ENCODE measurements at regions not wholly inside any gene's neighbourhood (a gene's known extent, or its start where the extent isn't known, plus 50 kb on each side); places are given as distances from the start of the nearest gene placed in this dataset.

DNA sequence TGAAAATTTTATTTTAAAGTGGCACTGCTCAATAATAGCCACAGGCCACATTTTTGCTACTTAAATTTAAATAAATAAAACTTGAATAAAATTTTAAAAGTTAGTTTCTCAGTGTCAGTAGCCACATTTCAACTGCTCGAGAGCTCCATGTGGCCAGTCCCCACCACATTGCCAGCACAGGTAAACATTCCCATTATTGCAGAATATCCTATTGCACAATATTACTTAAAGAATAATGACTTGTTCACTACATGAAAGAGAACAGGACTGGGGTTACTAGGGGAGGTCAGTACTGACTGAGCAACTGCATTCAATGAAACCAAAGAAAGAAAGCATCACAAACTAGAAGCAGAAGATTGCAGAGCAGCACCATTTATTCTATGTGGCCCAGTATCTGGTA lies 2201.6 kb upstream of the TENM3 start:
- intact Hi-C loops (cut with DNase I): no loop called here
- no peaks in the 10 kb centered on the region for H3K27me3 ChIP-seq (ENCODE audit: control insufficient read depth, insufficient read depth, low read length)
- H3K9ac ChIP-seq (ENCODE audit: low read length in 3 of 3): no peak overlapping the region
- FAIRE-seq (no peak), DNase-seq (no peak)
- H3K4me3 ChIP-seq (ENCODE audit: low read length in 3 of 3): no peak overlapping the region
- TF ChIP-seq, protein P1, sequence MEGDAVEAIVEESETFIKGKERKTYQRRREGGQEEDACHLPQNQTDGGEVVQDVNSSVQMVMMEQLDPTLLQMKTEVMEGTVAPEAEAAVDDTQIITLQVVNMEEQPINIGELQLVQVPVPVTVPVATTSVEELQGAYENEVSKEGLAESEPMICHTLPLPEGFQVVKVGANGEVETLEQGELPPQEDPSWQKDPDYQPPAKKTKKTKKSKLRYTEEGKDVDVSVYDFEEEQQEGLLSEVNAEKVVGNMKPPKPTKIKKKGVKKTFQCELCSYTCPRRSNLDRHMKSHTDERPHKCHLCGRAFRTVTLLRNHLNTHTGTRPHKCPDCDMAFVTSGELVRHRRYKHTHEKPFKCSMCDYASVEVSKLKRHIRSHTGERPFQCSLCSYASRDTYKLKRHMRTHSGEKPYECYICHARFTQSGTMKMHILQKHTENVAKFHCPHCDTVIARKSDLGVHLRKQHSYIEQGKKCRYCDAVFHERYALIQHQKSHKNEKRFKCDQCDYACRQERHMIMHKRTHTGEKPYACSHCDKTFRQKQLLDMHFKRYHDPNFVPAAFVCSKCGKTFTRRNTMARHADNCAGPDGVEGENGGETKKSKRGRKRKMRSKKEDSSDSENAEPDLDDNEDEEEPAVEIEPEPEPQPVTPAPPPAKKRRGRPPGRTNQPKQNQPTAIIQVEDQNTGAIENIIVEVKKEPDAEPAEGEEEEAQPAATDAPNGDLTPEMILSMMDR (IDR thresholded peaks at IDR 0.05; ENCODE audit: borderline replicate concordance, extremely low read depth, insufficient read depth): no peak
- H3K9me3 ChIP-seq (ENCODE audit: control insufficient read depth in 2 of 3, insufficient read depth in 1 of 3, low read length in 3 of 3): no peaks in the 10 kb centered on the region
- H3K4me1 ChIP-seq (ENCODE audit: control insufficient read depth in 2 of 3, insufficient read depth in 2 of 3, low read depth in 1 of 3, low read length in 3 of 3): no peaks in the 10 kb centered on the region
- no peaks in the 10 kb centered on the region for H3K36me3 ChIP-seq (ENCODE audit: control insufficient read depth in 2 of 3, insufficient read depth in 3 of 3, low read length in 3 of 3)
- H3K27ac ChIP-seq (ENCODE audit: low read depth in 2 of 2, low read length in 2 of 2): no peak overlapping the region

DNA sequence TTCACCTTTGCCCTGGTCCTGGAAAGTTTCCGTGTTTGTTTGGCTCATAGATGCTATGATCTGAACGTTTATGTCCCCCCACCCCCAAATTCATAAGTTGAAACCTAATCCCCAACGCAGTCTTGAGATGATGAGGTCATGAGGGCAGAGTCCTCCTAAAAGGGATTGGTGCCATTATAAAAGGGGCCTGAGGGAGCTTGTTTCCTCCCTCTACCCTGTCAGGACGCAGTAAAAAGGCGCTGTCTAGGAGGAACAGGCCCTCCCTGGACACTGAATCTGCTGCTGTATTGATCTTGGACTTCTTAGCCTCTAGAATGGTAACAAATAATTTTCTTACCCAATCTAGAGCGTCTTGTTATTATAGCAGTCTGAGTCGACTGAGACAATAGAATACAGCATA lies 2190.6 kb upstream of the TENM3 start:
- Histone ChIP-seq H3K4me1 (ENCODE audit: control insufficient read depth in 2 of 3, insufficient read depth in 2 of 3, low read depth in 1 of 3, low read length in 3 of 3) (no peaks in the 10 kb centered on the region), H3K9ac (ENCODE audit: low read length in 3 of 3) (no peak overlapping the region), H3K36me3 (ENCODE audit: control insufficient read depth in 2 of 3, insufficient read depth in 3 of 3, low read length in 3 of 3) (no peaks in the 10 kb centered on the region), H3K9me3 (ENCODE audit: control insufficient read depth in 2 of 3, insufficient read depth in 1 of 3, low read length in 3 of 3) (no peaks in the 10 kb centered on the region), H3K27me3 (ENCODE audit: control insufficient read depth, insufficient read depth, low read length) (no peaks in the 10 kb centered on the region), H3K27ac (ENCODE audit: low read depth in 2 of 2, low read length in 2 of 2) (no peak overlapping the region), H3K4me3 (ENCODE audit: low read length in 3 of 3) (no peak overlapping the region)
- no peak for FAIRE-seq
- TF ChIP-seq, protein P1 (IDR thresholded peaks at IDR 0.05; ENCODE audit: borderline replicate concordance, extremely low read depth, insufficient read depth): no peak
- no peak for DNase-seq
- intact Hi-C loops (cut with DNase I): no loop called here

DNA sequence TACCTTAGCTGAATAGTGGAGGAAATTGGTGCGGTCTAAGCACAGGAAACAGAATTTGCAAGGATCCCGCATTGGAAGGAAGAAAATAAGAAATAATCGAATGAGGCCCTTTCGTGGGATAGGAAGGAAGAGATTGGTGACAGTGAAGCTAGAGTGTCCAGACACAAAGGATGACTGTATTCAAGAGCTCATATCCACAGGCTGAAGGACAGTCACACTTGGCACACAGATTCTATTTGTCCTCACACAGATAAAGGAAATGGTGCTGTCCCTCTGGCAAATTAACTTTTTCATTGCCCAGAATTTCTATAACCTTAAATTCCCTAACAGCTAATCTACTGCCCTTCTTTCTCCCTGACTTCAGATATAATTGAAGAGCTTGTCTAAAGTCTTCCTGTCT lies 2188.9 kb upstream of the TENM3 start:
- no peaks in the 10 kb centered on the region for H3K9me3 ChIP-seq (ENCODE audit: control insufficient read depth in 2 of 3, insufficient read depth in 1 of 3, low read length in 3 of 3)
- no peaks in the 10 kb centered on the region for H3K27me3 ChIP-seq (ENCODE audit: control insufficient read depth, insufficient read depth, low read length)
- DNase-seq: no peak
- H3K4me3 ChIP-seq (ENCODE audit: low read length in 3 of 3): no peak overlapping the region
- H3K36me3 ChIP-seq (ENCODE audit: control insufficient read depth in 2 of 3, insufficient read depth in 3 of 3, low read length in 3 of 3): no peaks in the 10 kb centered on the region
- TF ChIP-seq, protein P1 (IDR thresholded peaks at IDR 0.05; ENCODE audit: borderline replicate concordance, extremely low read depth, insufficient read depth): no peak
- H3K9ac ChIP-seq (ENCODE audit: low read length in 3 of 3): no peak overlapping the region
- peaks cover 0 to under 1% (median 0%) of the 10 kb centered on the region in 3 donors for H3K4me1 ChIP-seq (ENCODE audit: control insufficient read depth in 2 of 3, insufficient read depth in 2 of 3, low read depth in 1 of 3, low read length in 3 of 3)
- intact Hi-C loops (cut with DNase I): no loop called here
- no peak for FAIRE-seq
- no peak overlapping the region for H3K27ac ChIP-seq (ENCODE audit: low read depth in 2 of 2, low read length in 2 of 2)

DNA sequence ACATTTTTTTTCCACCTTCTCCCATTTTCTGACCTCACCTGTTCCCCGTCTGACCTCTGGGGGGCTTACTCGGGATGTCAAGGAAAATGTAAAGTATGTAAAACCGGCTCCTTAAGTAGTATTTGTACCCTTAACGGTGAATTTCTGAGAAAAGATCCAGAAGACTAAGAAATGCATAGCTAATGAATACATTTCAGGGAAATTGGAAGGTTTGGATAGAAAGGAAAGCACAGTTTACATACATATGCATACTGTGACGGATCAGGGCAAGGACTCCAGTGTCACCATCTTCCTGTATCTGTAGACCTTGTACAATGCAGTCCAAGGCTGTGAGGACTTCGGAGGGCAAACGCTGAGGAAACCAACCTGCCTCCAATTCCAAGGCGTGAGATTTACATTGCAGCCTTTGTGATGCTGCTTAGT lies 2185.9 kb upstream of the TENM3 start:
- H3K9me3 ChIP-seq (ENCODE audit: control insufficient read depth in 2 of 3, insufficient read depth in 1 of 3, low read length in 3 of 3): no peaks in the 10 kb centered on the region
- H3K36me3 ChIP-seq (ENCODE audit: control insufficient read depth in 2 of 3, insufficient read depth in 3 of 3, low read length in 3 of 3): no peaks in the 10 kb centered on the region
- no peaks in the 10 kb centered on the region for H3K27me3 ChIP-seq (ENCODE audit: control insufficient read depth, insufficient read depth, low read length)
- intact Hi-C loops (cut with DNase I): no loop called here
- peak overlapping the region in 1 of 3 donors; percentile 2 for H3K9ac ChIP-seq (ENCODE audit: low read length in 3 of 3)
- H3K4me1 ChIP-seq (ENCODE audit: control insufficient read depth in 2 of 3, insufficient read depth in 2 of 3, low read depth in 1 of 3, low read length in 3 of 3): peaks cover 0 to 7% (median 0%) of the 10 kb centered on the region in 3 donors
- DNase-seq (peak in 2 of 5 donors; percentile 45 to 61), FAIRE-seq (no peak)
- TF ChIP-seq, protein P1 (IDR thresholded peaks at IDR 0.05; ENCODE audit: borderline replicate concordance, extremely low read depth, insufficient read depth): no peak
- peak overlapping the region in 2 of 3 donors; percentile 28 to 46 for H3K4me3 ChIP-seq (ENCODE audit: low read length in 3 of 3)
- H3K27ac ChIP-seq (ENCODE audit: low read depth in 2 of 2, low read length in 2 of 2): no peak overlapping the region

All from kidney (tissue), 13 donors.